Gastroesophageal sphincter (tissue), 3 donors: ENCODE measurements at regions not wholly inside any gene's neighbourhood (a gene's known extent, or its start where the extent isn't known, plus 50 kb on each side); places are given as distances from the start of the nearest gene placed in this dataset.

Experiments used
- CTCF ChIP-seq, 4 experiments: fragments of 200-600 bp in 2 of 4; fragments of 450-650 bp in 2 of 4; sonication (generic) in 1 of 4; IDR thresholded peaks; one replicate each; pipeline ENCODE4 v1.5.1; 2017 to 2019; ENCODE audit warnings: antibody characterized with exemption in 4 of 4, mild to moderate bottlenecking in 2 of 4, moderate library complexity in 2 of 4
- POLR2A ChIP-seq, 2 donors: fragments of 450-650 bp; IDR thresholded peaks; one replicate each; pipeline ENCODE4 v1.6.1; 2017; ENCODE audit warnings: antibody characterized with exemption in 2 of 2, mild to moderate bottlenecking in 2 of 2, moderate library complexity in 1 of 2
- POLR2AphosphoS5 ChIP-seq: sonication (generic); formaldehyde crosslinking; IDR thresholded peaks from one replicate; pipeline ENCODE4 v1.6.1; 2017; ENCODE audit warnings: antibody characterized with exemption

- no peak for TF ChIP-seq POLR2A (IDR thresholded peaks at IDR 0.05)
- TF ChIP-seq CTCF (IDR thresholded peaks at IDR 0.05): no peak
- no peak for TF ChIP-seq POLR2AphosphoS5
Observed at GRCh38 chr5:106454651-106455415, 1215.9 kb downstream of the EFNA5 start.
